ENCODE measurements at regions not wholly inside any gene's neighbourhood (a gene's known extent, or its start where the extent isn't known, plus 50 kb on each side); places are given as distances from the start of the nearest gene placed in this dataset.

GRCh38 chr10:46169736-46170135 is 117.1 kb upstream of the ANTXRL start:
- TF ChIP-seq CTCF (IDR thresholded peaks at IDR 0.05): no peak
- no peak for TF ChIP-seq POLR2A (IDR thresholded peaks at IDR 0.05)

All from Peyer's patch (tissue), 4 donors.